CD4-positive, CD25-positive, alpha-beta regulatory T cell (primary cell): ENCODE measurements at regions not wholly inside any gene's neighbourhood (a gene's known extent, or its start where the extent isn't known, plus 50 kb on each side); places are given as distances from the start of the nearest gene placed in this dataset.

Experiments
- ATAC-seq, 2 donors: fragments of 150-1000 bp; cut with Tn5 transposase; one replicate each; pipeline ENCODE4 v1.10.0; 2021; ENCODE audit warnings: low read depth in 2 of 2, moderate number of reproducible peaks in 2 of 2, moderate library complexity in 1 of 2
- DNase-seq, 3 donors: peaks; one replicate each; pipeline versions ENCODE4 v3.0.0 to v3.0.0-alpha.2; 2012 to 2022; ENCODE audit warnings: mixed read lengths in 1 of 3
- H3K27ac ChIP-seq: one replicate; pipeline ENCODE4 v1.7.0; 2013; ENCODE audit warnings: mild to moderate bottlenecking, low read length; ENCODE audit not compliant: insufficient read depth, poor library complexity, severe bottlenecking
- H3K27me3 ChIP-seq: one replicate; pipeline ENCODE4 v1.7.0; 2013; ENCODE audit warnings: low read length; ENCODE audit not compliant: control insufficient read depth, insufficient read depth
- H3K36me3 ChIP-seq: one replicate; pipeline ENCODE4 v1.7.0; 2013; ENCODE audit warnings: mild to moderate bottlenecking, low read length, moderate library complexity; ENCODE audit not compliant: control insufficient read depth, insufficient read depth
- H3K4me1 ChIP-seq: 2 replicates; pipeline ENCODE4 v1.7.0; 2013; ENCODE audit warnings: mild to moderate bottlenecking, low read length; ENCODE audit not compliant: insufficient read depth, control insufficient read depth, poor library complexity, severe bottlenecking
- H3K4me3 ChIP-seq: one replicate; pipeline ENCODE4 v1.7.0; 2013; ENCODE audit warnings: low read depth, mild to moderate bottlenecking, low read length, moderate library complexity
- H3K9me3 ChIP-seq, 2 experiments: 1 replicate in 1 of 2; 2 replicates in 1 of 2; pipeline ENCODE4 v1.7.0; 2013; ENCODE audit warnings: low read length in 2 of 2, mild to moderate bottlenecking in 1 of 2, moderate library complexity in 1 of 2; ENCODE audit not compliant: control insufficient read depth in 2 of 2
- H3K27ac Mint-ChIP-seq, 3 donors: one replicate each; pipeline ENCODE4 v1.8.0; 2020 to 2022; ENCODE audit warnings: mild to moderate bottlenecking in 3 of 3, mixed read lengths in 3 of 3, moderate library complexity in 2 of 3
- H3K27me3 Mint-ChIP-seq: one replicate; pipeline ENCODE4 v1.8.0; 2022; ENCODE audit warnings: mild to moderate bottlenecking, mixed read lengths
- H3K36me3 Mint-ChIP-seq: one replicate; pipeline ENCODE4 v1.8.0; 2020; ENCODE audit warnings: mixed read lengths
- H3K4me1 Mint-ChIP-seq, 4 donors: one replicate each; pipeline ENCODE4 v1.8.0; 2020 to 2022; ENCODE audit warnings: mixed read lengths in 4 of 4, mild to moderate bottlenecking in 1 of 4
- H3K4me3 Mint-ChIP-seq, 4 donors: one replicate each; pipeline ENCODE4 v1.8.0; 2020 to 2022; ENCODE audit warnings: mild to moderate bottlenecking in 4 of 4, mixed read lengths in 4 of 4, moderate library complexity in 3 of 4
- H3K9me3 Mint-ChIP-seq, 7 donors: one replicate each; pipeline ENCODE4 v1.8.0; 2020 to 2022; ENCODE audit warnings: mixed read lengths in 7 of 7, mild to moderate bottlenecking in 3 of 7, moderate library complexity in 2 of 7

DNA sequence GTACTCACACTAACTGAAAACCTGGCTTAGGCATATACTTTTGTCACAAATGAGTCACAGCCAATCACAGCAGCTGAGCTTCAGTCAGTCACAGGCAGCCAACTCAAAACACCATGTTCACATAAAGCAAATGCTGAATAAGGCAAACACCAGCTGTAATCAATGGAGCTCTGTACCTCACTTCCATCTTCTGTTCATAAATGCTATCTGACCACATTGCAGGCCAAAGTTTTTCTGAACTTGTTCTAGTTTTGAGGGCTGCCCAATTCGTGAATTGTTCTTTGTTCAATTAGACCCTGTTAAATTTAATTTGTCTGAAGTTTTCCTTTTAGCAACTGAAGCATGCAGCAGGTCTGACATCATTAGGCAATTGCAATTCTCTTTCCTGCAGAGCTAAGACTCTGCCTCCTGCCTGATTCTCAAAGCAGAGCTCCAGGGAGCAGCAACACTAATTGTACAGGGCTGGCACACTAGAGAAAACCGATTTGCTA lies 129.9 kb downstream of the WIF1 start:
- H3K4me1 ChIP-seq: no peaks in the 10 kb centered on the region
- H3K27me3 ChIP-seq: peaks cover 1% of the 10 kb centered on the region

DNA sequence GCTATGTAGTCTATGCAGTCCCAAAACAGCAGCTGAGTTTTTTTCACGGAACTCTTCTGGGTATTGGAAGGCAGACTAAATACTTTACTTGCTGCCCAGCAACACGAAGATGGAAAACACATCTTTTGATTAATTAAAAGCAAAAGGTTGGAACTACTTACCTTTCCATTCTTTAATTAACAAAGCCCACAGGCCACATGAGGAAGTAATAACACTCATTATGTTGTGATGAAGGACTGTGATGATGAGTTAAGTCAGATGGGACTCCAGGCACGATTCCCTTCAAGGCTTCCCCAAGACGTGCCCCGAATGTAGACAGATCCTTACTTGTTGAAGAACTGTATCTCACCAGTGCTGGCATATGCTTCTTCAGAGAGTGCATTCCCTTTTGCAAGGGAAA lies 129.0 kb downstream of the WIF1 start:
- Mint-ChIP-seq H3K4me3 (no peak overlapping the region), H3K4me1 (no peaks in the 10 kb centered on the region), H3K36me3 (no peaks in the 10 kb centered on the region), H3K27me3 (peaks cover 7% of the 10 kb centered on the region), H3K9me3 (no peaks in the 10 kb centered on the region), H3K27ac (no peak overlapping the region)
- DNase-seq: no peak
- H3K36me3 ChIP-seq: no peaks in the 10 kb centered on the region
- H3K27me3 ChIP-seq: no peaks in the 10 kb centered on the region
- no peak overlapping the region for H3K27ac ChIP-seq
- ATAC-seq: no peak
- no peaks in the 10 kb centered on the region for H3K9me3 ChIP-seq
- H3K4me1 ChIP-seq: no peaks in the 10 kb centered on the region
- no peak overlapping the region for H3K4me3 ChIP-seq

More for the DNA sequence above, 129.9 kb downstream of the WIF1 start:
- no peak overlapping the region for H3K27ac ChIP-seq
- DNase-seq (no peak), ATAC-seq (no peak)
- Mint-ChIP-seq H3K9me3 (peaks cover 0 to 3% (median 0%) of the 10 kb centered on the region in 7 donors), H3K4me1 (no peaks in the 10 kb centered on the region), H3K27ac (no peak overlapping the region), H3K36me3 (no peaks in the 10 kb centered on the region), H3K27me3 (peaks cover 7% of the 10 kb centered on the region), H3K4me3 (no peak overlapping the region)
- H3K9me3 ChIP-seq: no peaks in the 10 kb centered on the region
- H3K4me3 ChIP-seq: no peak overlapping the region
- H3K36me3 ChIP-seq: no peaks in the 10 kb centered on the region

DNA sequence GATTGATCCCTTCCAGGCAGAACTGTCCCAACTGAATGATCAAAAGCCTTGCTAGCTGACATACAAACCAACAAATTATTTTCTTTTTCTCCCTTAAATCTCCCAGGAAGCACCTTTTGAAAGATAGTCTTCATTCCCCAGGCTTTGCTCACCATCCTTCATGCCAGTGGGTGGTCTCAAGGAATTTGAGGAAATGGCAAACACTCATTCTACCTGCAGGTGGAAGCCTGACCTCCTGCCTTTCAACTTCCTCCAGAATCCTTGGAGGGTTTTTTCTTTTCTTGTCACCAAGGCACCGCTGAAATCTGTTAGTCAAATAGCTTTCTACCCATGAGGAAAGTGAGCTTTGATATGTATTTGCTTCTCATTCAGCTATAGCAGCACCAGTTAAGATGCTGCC lies 128.5 kb downstream of the WIF1 start:
- H3K27me3 ChIP-seq: no peaks in the 10 kb centered on the region
- no peaks in the 10 kb centered on the region for H3K9me3 ChIP-seq
- Mint-ChIP-seq H3K4me1 (no peaks in the 10 kb centered on the region), H3K36me3 (no peaks in the 10 kb centered on the region), H3K27me3 (peaks cover 7% of the 10 kb centered on the region), H3K27ac (no peak overlapping the region), H3K4me3 (no peak overlapping the region), H3K9me3 (no peaks in the 10 kb centered on the region)
- H3K4me3 ChIP-seq: no peak overlapping the region
- ATAC-seq (no peak), DNase-seq (no peak)
- H3K27ac ChIP-seq: no peak overlapping the region
- H3K36me3 ChIP-seq: no peaks in the 10 kb centered on the region
- no peaks in the 10 kb centered on the region for H3K4me1 ChIP-seq

DNA sequence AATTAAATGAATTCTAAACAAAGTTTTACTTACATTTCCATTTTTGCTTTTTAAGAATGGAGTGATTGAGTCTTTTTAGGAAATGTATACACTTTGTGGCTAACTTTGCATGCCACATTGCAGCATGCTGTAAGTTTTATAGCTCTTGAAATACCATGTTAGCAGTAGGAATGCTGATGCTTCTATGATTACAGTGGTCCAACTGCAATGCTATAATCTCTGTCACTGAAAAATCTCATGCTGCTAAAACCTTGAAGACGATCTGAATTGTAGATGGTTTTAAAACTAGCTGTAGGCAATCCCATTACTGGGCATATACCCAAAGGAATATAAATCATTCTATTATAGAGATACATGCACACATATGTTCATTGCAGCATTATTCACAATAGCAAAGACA lies 127.6 kb downstream of the WIF1 start:
- Histone ChIP-seq H3K27me3 (no peaks in the 10 kb centered on the region), H3K36me3 (no peaks in the 10 kb centered on the region), H3K4me1 (no peaks in the 10 kb centered on the region), H3K9me3 (no peaks in the 10 kb centered on the region), H3K4me3 (no peak overlapping the region), H3K27ac (no peak overlapping the region)
- Mint-ChIP-seq H3K4me3 (no peak overlapping the region), H3K4me1 (no peaks in the 10 kb centered on the region), H3K27ac (no peak overlapping the region), H3K27me3 (peaks cover 7% of the 10 kb centered on the region), H3K9me3 (no peaks in the 10 kb centered on the region), H3K36me3 (no peaks in the 10 kb centered on the region)
- DNase-seq (no peak), ATAC-seq (no peak)

DNA sequence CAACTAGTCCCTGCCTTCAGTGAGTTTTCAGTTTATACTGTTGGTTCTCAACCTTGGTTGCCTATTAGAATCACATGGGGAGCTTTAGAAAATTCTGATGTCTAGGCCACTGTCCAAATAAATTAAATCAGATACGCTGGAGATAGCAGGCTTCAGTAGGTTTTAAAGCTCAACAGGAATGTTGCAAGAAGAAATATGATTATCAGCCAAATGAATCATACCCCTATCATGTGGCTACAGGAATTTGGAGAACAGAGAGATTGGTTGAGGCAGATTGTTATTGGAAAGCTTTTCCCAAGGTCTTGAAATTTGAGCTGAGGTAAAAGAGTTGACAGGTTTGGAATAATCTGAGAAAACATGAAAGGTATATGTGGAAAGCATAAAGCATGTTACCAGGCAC lies 125.3 kb downstream of the WIF1 start:
- no peak overlapping the region for H3K4me3 Mint-ChIP-seq
- H3K27ac Mint-ChIP-seq: no peak overlapping the region
- Histone ChIP-seq H3K27ac (no peak overlapping the region), H3K4me3 (no peak overlapping the region), H3K27me3 (peaks cover 2% of the 10 kb centered on the region), H3K4me1 (no peaks in the 10 kb centered on the region), H3K36me3 (no peaks in the 10 kb centered on the region), H3K9me3 (no peaks in the 10 kb centered on the region)
- DNase-seq (no peak), ATAC-seq (no peak)
- no peaks in the 10 kb centered on the region for H3K9me3 Mint-ChIP-seq
- no peaks in the 10 kb centered on the region for H3K4me1 Mint-ChIP-seq
- H3K36me3 Mint-ChIP-seq: no peaks in the 10 kb centered on the region
- H3K27me3 Mint-ChIP-seq: peaks cover 7% of the 10 kb centered on the region

DNA sequence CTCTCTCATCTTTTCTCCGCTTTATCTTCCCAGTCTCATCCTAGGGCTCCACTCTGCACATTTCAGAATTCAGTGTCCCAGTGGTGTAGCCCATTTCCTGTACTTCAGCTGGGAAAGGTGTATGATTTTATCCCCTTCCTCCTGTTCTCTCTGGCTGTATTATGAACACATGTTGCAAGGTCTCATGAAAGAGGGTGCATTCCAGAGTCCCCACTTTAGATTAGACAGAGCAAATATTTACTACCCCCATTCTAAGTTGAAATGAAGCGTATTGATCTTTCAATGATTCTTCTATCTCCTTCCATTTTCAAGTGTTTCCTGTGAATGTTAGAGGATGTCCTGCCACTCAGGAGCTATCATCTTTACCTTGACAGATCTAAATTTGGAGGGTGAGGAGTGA lies 123.2 kb downstream of the WIF1 start:
- Histone ChIP-seq H3K4me1 (no peaks in the 10 kb centered on the region), H3K27ac (no peak overlapping the region), H3K9me3 (no peaks in the 10 kb centered on the region), H3K36me3 (no peaks in the 10 kb centered on the region), H3K4me3 (no peak overlapping the region), H3K27me3 (peaks cover 2% of the 10 kb centered on the region)
- ATAC-seq (no peak), DNase-seq (no peak)
- no peaks in the 10 kb centered on the region for H3K4me1 Mint-ChIP-seq
- H3K36me3 Mint-ChIP-seq: no peaks in the 10 kb centered on the region
- H3K4me3 Mint-ChIP-seq: no peak overlapping the region
- peaks cover 8% of the 10 kb centered on the region for H3K27me3 Mint-ChIP-seq
- H3K27ac Mint-ChIP-seq: peak overlapping the region in 1 of 3 donors; percentile 37
- peaks cover 0 to 3% (median 0%) of the 10 kb centered on the region in 7 donors for H3K9me3 Mint-ChIP-seq

DNA sequence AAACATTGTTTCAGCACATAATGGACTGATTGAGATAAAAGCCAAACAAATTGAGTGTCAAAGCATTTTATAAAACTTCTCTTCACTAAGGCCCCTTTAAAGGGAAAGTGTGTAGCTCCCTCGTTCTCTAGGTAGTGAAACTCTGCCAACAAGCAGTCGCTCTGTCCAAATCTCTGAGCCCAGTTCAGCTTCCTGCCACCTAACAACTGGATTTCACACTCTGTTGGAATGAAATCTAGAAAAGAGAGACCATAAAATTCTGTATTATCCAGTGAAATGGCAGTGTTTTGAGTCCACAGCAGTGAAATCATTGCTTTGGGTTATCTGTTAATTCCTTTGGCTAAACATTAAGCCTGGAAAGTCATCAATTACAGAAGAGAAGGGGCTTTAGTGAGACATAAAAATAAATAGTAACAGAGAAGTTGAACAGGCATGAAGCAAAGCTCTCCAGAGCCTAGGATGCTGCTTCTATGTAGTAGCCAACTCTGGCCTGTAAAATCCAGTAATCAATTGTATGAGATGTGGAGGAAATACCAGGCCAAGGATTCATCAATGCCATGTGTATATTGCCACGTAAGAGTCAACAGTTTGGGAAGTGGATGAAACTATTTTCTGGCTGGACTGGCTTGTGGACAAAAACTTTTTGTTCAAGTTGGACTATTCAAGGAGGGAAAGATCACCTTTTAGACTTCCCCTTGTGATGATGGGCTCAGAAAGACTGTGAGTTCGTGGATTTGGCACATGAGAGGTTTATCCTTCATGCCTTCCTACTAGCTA lies 122.5 kb downstream of the WIF1 start:
- no peak overlapping the region for H3K4me3 ChIP-seq
- Mint-ChIP-seq H3K36me3 (no peaks in the 10 kb centered on the region), H3K4me3 (no peak overlapping the region), H3K27me3 (peaks cover 8% of the 10 kb centered on the region), H3K4me1 (no peaks in the 10 kb centered on the region), H3K9me3 (peaks cover 0 to 3% (median 0%) of the 10 kb centered on the region in 7 donors), H3K27ac (no peak overlapping the region)
- DNase-seq (no peak), ATAC-seq (no peak)
- no peaks in the 10 kb centered on the region for H3K9me3 ChIP-seq
- no peak overlapping the region for H3K27ac ChIP-seq
- no peaks in the 10 kb centered on the region for H3K36me3 ChIP-seq
- H3K4me1 ChIP-seq: no peaks in the 10 kb centered on the region
- H3K27me3 ChIP-seq: peaks cover 2% of the 10 kb centered on the region

DNA sequence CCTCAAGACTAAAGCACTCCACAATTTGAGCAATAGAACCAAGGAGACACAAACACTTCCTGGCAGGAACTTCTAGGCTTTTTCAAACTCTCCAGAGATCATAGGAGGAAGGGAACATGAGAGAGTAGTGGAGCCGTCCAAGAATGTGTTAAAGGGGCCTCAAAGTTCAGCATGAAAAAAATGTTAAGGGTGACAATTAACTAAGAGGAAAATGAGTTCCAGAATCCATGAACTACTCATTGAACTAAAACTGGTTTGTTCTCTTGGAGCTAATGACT lies 122.0 kb downstream of the WIF1 start:
- Histone ChIP-seq H3K9me3 (no peaks in the 10 kb centered on the region), H3K4me3 (no peak overlapping the region), H3K27me3 (peaks cover 2% of the 10 kb centered on the region), H3K4me1 (no peaks in the 10 kb centered on the region), H3K27ac (no peak overlapping the region), H3K36me3 (no peaks in the 10 kb centered on the region)
- Mint-ChIP-seq H3K4me1 (no peaks in the 10 kb centered on the region), H3K36me3 (no peaks in the 10 kb centered on the region), H3K9me3 (peaks cover 0 to 3% (median 0%) of the 10 kb centered on the region in 7 donors), H3K27me3 (peaks cover 8% of the 10 kb centered on the region), H3K4me3 (no peak overlapping the region), H3K27ac (no peak overlapping the region)
- ATAC-seq (no peak), DNase-seq (no peak)
